ENCODE measurements at regions not wholly inside any gene's neighbourhood (a gene's known extent, or its start where the extent isn't known, plus 50 kb on each side); places are given as distances from the start of the nearest gene placed in this dataset.
"Not testable (repeated sequence)": the region's sequence is repeated elsewhere in the genome, so short reads cannot be mapped to it uniquely, and the experiment has no call there.

GRCh38 chr3:193055352-193055751 is 137.7 kb upstream of the MB21D2 start:
- TF ChIP-seq CTCF (IDR thresholded peaks at IDR 0.05; ENCODE audit: low read length, missing control alignments), result no peak
- DNase-seq (ENCODE audit: low read depth), result no peak
- no peak overlapping the region for H3K4me3 ChIP-seq (replicated peaks; ENCODE audit: low read depth, low read length)

- DNase-seq (ENCODE audit: low read depth), result no peak
- H3K4me3 ChIP-seq (replicated peaks; ENCODE audit: low read depth, low read length), result no peak overlapping the region
- TF ChIP-seq CTCF (IDR thresholded peaks at IDR 0.05; ENCODE audit: low read length, missing control alignments), result no peak
These were observed 140.0 kb upstream of the MB21D2 start for GRCh38 chr3:193057616-193058015.

- DNase-seq (ENCODE audit: low read depth), result no peak
- no peak for TF ChIP-seq CTCF (IDR thresholded peaks at IDR 0.05; ENCODE audit: low read length, missing control alignments)
These were observed 143.3 kb upstream of the MB21D2 start for GRCh38 chr3:193060748-193061546.

GRCh38 chr3:193068365-193068764 is 150.7 kb upstream of the MB21D2 start:
- no peak for DNase-seq (ENCODE audit: low read depth)
- TF ChIP-seq CTCF (IDR thresholded peaks at IDR 0.05; ENCODE audit: low read length, missing control alignments), result no peak
- no peak overlapping the region for H3K4me3 ChIP-seq (replicated peaks; ENCODE audit: low read depth, low read length)

More at GRCh38 chr3:193060748-193061546, 143.3 kb upstream of the MB21D2 start:
- no peak overlapping the region for H3K4me3 ChIP-seq (replicated peaks; ENCODE audit: low read depth, low read length)

- not testable (repeated sequence) for H3K4me3 ChIP-seq (replicated peaks; ENCODE audit: low read depth, low read length); DNase-seq (ENCODE audit: low read depth)
These were observed 152.1 kb upstream of the MB21D2 start for GRCh38 chr3:193069732-193070131.

GRCh38 chr3:193078996-193079753 is 161.5 kb upstream of the MB21D2 start:
- H3K4me3 ChIP-seq (replicated peaks; ENCODE audit: low read depth, low read length), result no peak overlapping the region
- TF ChIP-seq CTCF (IDR thresholded peaks at IDR 0.05; ENCODE audit: low read length, missing control alignments), result no peak
- no peak for DNase-seq (ENCODE audit: low read depth)

GRCh38 chr3:193080821-193081365 is 160.1 kb upstream of the PLAAT1 start:
- TF ChIP-seq CTCF (IDR thresholded peaks at IDR 0.05; ENCODE audit: low read length, missing control alignments), result no peak
- no peak for DNase-seq (ENCODE audit: low read depth)
- no peak overlapping the region for H3K4me3 ChIP-seq (replicated peaks; ENCODE audit: low read depth, low read length)
